Peyer's patch (tissue), 4 donors: ENCODE measurements at regions not wholly inside any gene's neighbourhood (a gene's known extent, or its start where the extent isn't known, plus 50 kb on each side); places are given as distances from the start of the nearest gene placed in this dataset.

ENCODE experiments used
- POLR2A ChIP-seq, 2 donors: fragments of 450-650 bp; IDR thresholded peaks; one replicate each; pipeline ENCODE4 v1.5.1; 2017; ENCODE audit warnings: antibody characterized with exemption in 2 of 2, mild to moderate bottlenecking in 2 of 2, moderate library complexity in 2 of 2
- TF ChIP-seq, protein P1 (sequence below), 6 experiments: fragments of 450-650 bp in 4 of 6; fragments of 200-600 bp in 2 of 6; sonication (generic) in 1 of 6; IDR thresholded peaks; one replicate each; pipeline ENCODE4 v1.5.1; 2017 to 2019; ENCODE audit warnings: antibody characterized with exemption in 6 of 6, mild to moderate bottlenecking in 3 of 6, moderate library complexity in 1 of 6

DNA sequence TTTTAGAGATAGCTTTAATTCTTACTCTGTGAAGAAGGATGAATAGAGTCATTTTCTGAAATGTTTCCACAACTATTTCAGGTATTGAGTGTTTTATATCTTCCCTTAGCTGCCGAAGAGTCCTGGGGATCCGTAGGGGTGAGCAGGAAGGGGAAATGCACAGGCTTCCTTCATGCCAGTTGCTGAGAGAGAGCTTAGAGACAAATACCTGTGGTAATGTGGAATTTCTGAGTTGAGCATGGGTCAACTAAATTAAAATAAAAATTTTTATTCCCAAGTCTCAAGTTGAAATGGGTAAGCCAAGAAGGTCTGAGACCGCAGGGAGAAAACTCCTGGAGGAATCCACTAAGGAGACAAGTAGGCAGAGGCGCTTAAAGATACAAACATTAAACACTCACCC lies 185.7 kb downstream of the DAD1 start:
- TF ChIP-seq, protein P1, sequence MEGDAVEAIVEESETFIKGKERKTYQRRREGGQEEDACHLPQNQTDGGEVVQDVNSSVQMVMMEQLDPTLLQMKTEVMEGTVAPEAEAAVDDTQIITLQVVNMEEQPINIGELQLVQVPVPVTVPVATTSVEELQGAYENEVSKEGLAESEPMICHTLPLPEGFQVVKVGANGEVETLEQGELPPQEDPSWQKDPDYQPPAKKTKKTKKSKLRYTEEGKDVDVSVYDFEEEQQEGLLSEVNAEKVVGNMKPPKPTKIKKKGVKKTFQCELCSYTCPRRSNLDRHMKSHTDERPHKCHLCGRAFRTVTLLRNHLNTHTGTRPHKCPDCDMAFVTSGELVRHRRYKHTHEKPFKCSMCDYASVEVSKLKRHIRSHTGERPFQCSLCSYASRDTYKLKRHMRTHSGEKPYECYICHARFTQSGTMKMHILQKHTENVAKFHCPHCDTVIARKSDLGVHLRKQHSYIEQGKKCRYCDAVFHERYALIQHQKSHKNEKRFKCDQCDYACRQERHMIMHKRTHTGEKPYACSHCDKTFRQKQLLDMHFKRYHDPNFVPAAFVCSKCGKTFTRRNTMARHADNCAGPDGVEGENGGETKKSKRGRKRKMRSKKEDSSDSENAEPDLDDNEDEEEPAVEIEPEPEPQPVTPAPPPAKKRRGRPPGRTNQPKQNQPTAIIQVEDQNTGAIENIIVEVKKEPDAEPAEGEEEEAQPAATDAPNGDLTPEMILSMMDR (IDR thresholded peaks at IDR 0.05) = no peak
- no peak for TF ChIP-seq POLR2A (IDR thresholded peaks at IDR 0.05)
